T-helper 2 cell treated with Interferon-gamma antibody and Interleukin-4, amounts not matched to agents 5 μg/mL and 100 μg/mL, for 36 hours (primary cell): ENCODE measurements at regions not wholly inside any gene's neighbourhood (a gene's known extent, or its start where the extent isn't known, plus 50 kb on each side); places are given as distances from the start of the nearest gene placed in this dataset.

Source experiments
- DNase-seq: peaks from one replicate; pipeline ENCODE4 v3.0.0; 2021; ENCODE audit warnings: low spot score
- H3K27ac Mint-ChIP-seq: one replicate; pipeline ENCODE4 v1.8.0; 2021; ENCODE audit warnings: mild to moderate bottlenecking, mixed read lengths
- H3K27me3 Mint-ChIP-seq: one replicate; pipeline ENCODE4 v1.8.0; 2021; ENCODE audit warnings: low read depth, mixed read lengths
- H3K36me3 Mint-ChIP-seq: one replicate; pipeline ENCODE4 v1.8.0; 2021; ENCODE audit warnings: low read depth, mixed read lengths
- H3K4me1 Mint-ChIP-seq: one replicate; pipeline ENCODE4 v1.8.0; 2021; ENCODE audit warnings: low read depth, mixed read lengths
- H3K4me3 Mint-ChIP-seq: one replicate; pipeline ENCODE4 v1.8.0; 2022; ENCODE audit warnings: mild to moderate bottlenecking, moderate library complexity, mixed read lengths
- H3K9me3 Mint-ChIP-seq: one replicate; pipeline ENCODE4 v1.8.0; 2021; ENCODE audit warnings: mixed read lengths

DNA sequence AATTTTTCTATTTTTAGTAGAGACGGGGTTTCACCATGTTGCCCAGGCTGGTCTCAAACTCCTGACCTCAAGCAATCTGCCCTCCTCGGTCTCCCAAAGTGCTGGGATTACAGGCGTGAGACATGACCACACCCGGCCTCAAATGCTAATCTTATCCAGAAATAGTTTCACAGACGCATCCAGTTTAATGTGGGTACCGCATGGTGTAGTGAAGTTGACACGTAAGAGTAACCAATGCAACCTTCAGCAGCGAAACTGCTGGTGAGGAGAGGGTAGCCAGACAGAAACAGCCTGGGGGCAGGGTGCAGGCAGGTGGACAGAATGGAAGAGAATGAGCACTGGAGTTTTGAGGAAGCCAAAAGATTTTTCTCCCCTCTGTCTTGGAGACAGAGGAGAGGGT is 63.5 kb upstream of the FAM180A start:
- Mint-ChIP-seq H3K27me3 (no peaks in the 10 kb centered on the region), H3K36me3 (no peaks in the 10 kb centered on the region), H3K4me3 (no peak overlapping the region), H3K4me1 (no peaks in the 10 kb centered on the region), H3K9me3 (no peaks in the 10 kb centered on the region), H3K27ac (no peak overlapping the region)
- DNase-seq, result no peak

DNA sequence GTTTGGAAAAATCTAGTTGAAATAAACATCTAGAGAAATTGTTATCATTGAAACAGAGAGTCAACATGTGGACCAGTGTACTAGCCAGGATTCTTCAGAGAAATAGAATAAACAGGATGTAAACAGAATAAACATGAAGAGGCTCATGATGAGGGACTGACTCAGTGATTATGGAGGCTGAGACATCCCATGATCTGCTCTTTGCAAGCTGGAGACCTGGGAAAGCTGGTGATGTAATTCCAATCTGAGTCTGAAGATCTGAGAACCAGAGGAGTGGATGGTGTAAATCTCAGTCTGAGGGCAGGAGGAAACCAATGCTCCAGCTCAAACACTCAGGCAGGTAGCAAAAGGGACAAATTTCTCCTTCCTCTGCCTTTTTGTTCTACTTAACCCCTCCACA is 62.9 kb upstream of the FAM180A start:
- Mint-ChIP-seq H3K27ac (no peak overlapping the region), H3K36me3 (no peaks in the 10 kb centered on the region), H3K4me3 (no peak overlapping the region), H3K9me3 (no peaks in the 10 kb centered on the region), H3K27me3 (no peaks in the 10 kb centered on the region), H3K4me1 (no peaks in the 10 kb centered on the region)
- no peak for DNase-seq

DNA sequence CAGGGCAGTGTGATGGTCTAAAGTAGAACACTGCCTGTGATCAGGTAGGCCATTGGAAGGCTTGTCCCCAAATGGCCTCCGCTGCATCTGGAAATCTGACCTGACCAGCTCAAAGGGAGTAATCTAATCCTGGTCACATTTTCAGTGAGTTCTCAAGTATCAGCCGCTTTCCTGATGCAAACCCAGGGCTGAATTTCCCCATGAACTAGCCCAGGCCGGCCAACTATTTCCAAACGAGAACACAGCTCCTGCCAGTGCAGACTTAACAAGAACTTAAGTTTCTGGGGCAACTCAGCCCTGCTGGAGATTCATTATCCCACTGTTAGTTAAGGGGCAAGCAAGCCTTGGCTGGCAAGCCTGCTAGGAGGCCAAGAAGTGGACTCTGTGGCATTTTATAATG is 59.6 kb upstream of the FAM180A start:
- Mint-ChIP-seq H3K4me3 (no peak overlapping the region), H3K27ac (no peak overlapping the region)

DNA sequence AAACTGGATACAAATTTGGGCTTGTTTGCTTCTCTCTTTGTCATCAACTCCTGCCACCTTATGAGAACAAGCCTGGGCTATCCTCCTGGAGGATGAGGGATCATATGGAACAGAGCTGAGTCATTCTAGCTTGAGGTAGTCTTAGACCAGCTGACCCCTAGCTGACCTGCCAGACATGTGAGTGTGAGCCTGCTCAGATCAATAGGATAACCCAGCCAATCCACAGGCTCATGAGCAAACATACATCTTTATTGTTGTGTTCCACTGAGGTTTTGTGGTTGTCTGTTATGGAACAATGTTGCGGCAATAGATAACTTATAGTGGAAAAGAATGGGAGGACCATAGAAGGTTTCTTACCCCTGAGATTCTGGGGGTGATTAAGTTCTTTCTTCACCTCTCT is 54.5 kb upstream of the FAM180A start:
- H3K36me3 Mint-ChIP-seq, result no peaks in the 10 kb centered on the region
- peaks cover 4% of the 10 kb centered on the region for H3K4me1 Mint-ChIP-seq
- H3K27ac Mint-ChIP-seq, result no peak overlapping the region
- no peaks in the 10 kb centered on the region for H3K9me3 Mint-ChIP-seq
- H3K27me3 Mint-ChIP-seq, result no peaks in the 10 kb centered on the region
- H3K4me3 Mint-ChIP-seq, result no peak overlapping the region
- no peak for DNase-seq

More for the DNA sequence above, 59.6 kb upstream of the FAM180A start:
- no peaks in the 10 kb centered on the region for H3K36me3 Mint-ChIP-seq
- H3K4me1 Mint-ChIP-seq, result no peaks in the 10 kb centered on the region
- no peak for DNase-seq
- no peaks in the 10 kb centered on the region for H3K27me3 Mint-ChIP-seq
- no peaks in the 10 kb centered on the region for H3K9me3 Mint-ChIP-seq

DNA sequence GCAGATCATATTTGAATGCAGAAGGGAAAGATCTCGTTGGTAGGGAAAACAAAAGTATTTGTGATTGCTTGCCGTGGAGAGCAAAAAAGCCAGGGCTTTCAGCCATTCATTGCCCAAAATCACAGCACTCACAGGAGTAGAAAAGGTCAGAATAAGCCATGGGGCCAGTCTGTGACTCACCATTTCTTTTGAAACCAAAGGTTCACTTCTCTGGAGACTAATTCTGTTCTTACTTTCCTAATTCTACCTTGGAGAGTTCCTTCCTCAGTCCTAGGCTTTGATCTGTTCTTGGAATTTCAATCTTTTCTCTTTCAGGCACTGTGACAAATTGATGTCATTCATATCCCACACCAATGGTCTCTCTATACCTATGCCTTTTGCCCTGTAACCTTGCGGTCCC is 54.1 kb upstream of the FAM180A start:
- Mint-ChIP-seq H3K36me3 (no peaks in the 10 kb centered on the region), H3K27me3 (no peaks in the 10 kb centered on the region), H3K9me3 (no peaks in the 10 kb centered on the region), H3K4me3 (no peak overlapping the region), H3K27ac (no peak overlapping the region), H3K4me1 (peaks cover 4% of the 10 kb centered on the region)
- no peak for DNase-seq

DNA sequence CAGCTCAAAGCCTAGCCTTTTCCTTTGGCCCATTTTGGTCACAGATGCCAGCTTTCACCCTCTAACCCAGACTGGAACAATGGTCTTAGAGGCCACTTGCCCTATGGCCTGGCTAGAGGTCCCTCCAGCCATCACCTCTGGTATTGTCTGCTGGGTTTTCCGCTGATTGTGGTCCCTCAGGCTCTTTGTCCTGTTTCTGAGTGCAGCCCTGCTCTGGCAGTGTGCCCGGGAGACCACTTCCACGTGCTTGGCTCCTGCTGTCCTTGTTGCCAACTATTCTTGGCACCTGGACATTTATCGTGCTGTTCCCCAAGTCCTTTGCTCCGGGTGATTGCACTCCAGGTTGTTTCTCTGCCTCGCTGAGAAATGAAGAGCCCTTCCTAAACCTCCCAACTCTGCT is 53.3 kb upstream of the FAM180A start:
- peaks cover 4% of the 10 kb centered on the region for H3K4me1 Mint-ChIP-seq
- no peaks in the 10 kb centered on the region for H3K27me3 Mint-ChIP-seq
- no peaks in the 10 kb centered on the region for H3K36me3 Mint-ChIP-seq
- H3K27ac Mint-ChIP-seq, result no peak overlapping the region
- H3K4me3 Mint-ChIP-seq, result no peak overlapping the region
- no peak for DNase-seq
- no peaks in the 10 kb centered on the region for H3K9me3 Mint-ChIP-seq

DNA sequence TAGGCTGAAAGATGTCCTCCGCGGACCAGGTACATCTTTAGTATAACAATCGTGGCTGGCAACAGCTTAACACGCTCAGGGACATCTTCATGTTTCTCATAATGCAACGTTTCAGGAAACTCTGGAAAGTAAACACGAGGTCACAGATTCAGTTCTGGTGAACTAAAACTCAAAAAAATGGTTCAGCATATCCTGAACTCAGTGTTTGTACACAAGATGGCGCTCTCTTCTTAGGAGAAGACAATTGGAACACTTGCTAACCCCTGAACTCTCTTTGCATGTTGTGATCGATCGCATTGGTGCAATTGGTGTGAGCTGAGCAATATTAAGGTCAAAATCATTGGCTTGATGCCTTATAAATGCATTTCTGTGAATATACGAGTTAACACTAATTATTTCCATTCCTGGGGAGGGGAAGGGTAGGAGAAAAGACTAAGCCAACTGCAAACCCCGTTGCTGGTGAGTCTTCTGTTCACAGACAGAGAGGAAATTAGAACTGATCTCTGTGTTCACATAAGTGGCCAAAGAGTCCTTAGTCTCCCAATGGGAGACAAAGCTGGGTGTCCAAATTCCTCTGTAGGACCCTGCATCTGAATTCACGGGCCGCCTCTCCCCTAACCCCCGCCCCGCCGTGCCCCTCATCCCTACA is 52.6 kb upstream of the FAM180A start:
- Mint-ChIP-seq H3K4me3 (no peak overlapping the region), H3K27ac (no peak overlapping the region), H3K36me3 (no peaks in the 10 kb centered on the region), H3K4me1 (peaks cover 4% of the 10 kb centered on the region), H3K27me3 (no peaks in the 10 kb centered on the region), H3K9me3 (no peaks in the 10 kb centered on the region)
- peak; percentile 7 for DNase-seq

DNA sequence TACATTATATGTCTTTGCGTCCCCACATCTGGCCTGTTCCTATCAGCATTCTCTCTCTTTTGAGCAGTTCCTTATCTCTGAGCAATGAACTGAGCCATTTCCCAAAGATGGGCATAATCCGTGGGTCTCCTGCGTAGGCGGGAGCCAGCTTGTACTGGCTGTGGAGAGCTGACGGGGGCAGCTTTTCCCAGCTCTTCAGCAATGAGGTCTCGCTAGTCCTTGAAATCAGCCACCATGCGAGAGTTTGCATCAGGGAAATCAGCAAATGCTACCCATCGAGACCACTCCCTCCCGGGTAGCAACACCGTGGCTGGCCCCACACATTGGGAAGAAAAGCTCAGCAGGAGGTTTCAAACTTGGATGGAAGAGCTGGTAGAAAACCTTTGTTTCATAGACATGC is 51.9 kb upstream of the FAM180A start:
- peaks cover 4% of the 10 kb centered on the region for H3K4me1 Mint-ChIP-seq
- no peak overlapping the region for H3K4me3 Mint-ChIP-seq
- H3K27me3 Mint-ChIP-seq, result no peaks in the 10 kb centered on the region
- no peak overlapping the region for H3K27ac Mint-ChIP-seq
- DNase-seq, result no peak
- H3K36me3 Mint-ChIP-seq, result no peaks in the 10 kb centered on the region
- H3K9me3 Mint-ChIP-seq, result no peaks in the 10 kb centered on the region

DNA sequence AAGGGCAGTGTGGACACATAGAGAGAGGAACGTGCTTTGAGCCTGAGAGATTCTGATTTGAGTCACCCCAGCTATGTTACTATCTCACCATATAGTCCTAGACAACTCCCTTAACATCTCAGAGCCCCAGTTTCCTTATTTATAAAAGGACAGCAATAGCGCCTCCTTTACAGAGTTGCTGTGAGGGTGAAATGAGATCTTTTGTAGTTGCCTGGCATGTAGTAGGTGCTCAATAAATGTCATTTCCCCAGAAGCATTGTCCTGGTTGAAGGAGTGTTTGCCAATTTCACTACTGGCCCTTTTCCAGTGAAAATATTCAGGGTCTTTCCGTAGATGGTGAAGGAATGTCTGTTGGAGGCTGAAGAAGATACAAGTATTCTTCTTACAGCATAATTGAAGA is 51.3 kb upstream of the FAM180A start:
- H3K27ac Mint-ChIP-seq, result no peak overlapping the region
- H3K9me3 Mint-ChIP-seq, result no peaks in the 10 kb centered on the region
- H3K4me3 Mint-ChIP-seq, result no peak overlapping the region
- no peaks in the 10 kb centered on the region for H3K27me3 Mint-ChIP-seq
- no peak for DNase-seq
- no peaks in the 10 kb centered on the region for H3K36me3 Mint-ChIP-seq
- peaks cover 4% of the 10 kb centered on the region for H3K4me1 Mint-ChIP-seq
